Neural crest cell (in vitro differentiated cells): ENCODE measurements at regions not wholly inside any gene's neighbourhood (a gene's known extent, or its start where the extent isn't known, plus 50 kb on each side); places are given as distances from the start of the nearest gene placed in this dataset.

Experiments
- DNase-seq: peaks from one replicate; pipeline ENCODE4 v3.0.0; 2021; ENCODE audit warnings: low read depth, mixed read lengths, low spot score
- H3K27ac Mint-ChIP-seq: one replicate; pipeline ENCODE4 v1.8.0; 2021; ENCODE audit warnings: mild to moderate bottlenecking, mixed read lengths; ENCODE audit not compliant: unreplicated experiment
- H3K27me3 Mint-ChIP-seq: 2 replicates; pipeline ENCODE4 v1.8.0; 2021; ENCODE audit warnings: low read depth, mild to moderate bottlenecking, mixed read lengths
- H3K36me3 Mint-ChIP-seq: 2 replicates; pipeline ENCODE4 v1.8.0; 2021; ENCODE audit warnings: low read depth, mild to moderate bottlenecking, mixed read lengths
- H3K4me1 Mint-ChIP-seq: 2 replicates; pipeline ENCODE4 v1.8.0; 2021; ENCODE audit warnings: mixed read lengths
- H3K4me3 Mint-ChIP-seq: one replicate; pipeline ENCODE4 v1.8.0; 2021; ENCODE audit warnings: mild to moderate bottlenecking, mixed read lengths
- H3K9me3 Mint-ChIP-seq: 2 replicates; pipeline ENCODE4 v1.8.0; 2021; ENCODE audit warnings: mixed read lengths
- TF ChIP-seq, protein P1 (sequence below): fragments of 200-600 bp; sonication (generic); conservative IDR thresholded peaks from 2 replicates; pipeline ENCODE4 v1.5.0; 2021; ENCODE audit warnings: antibody characterized with exemption, mild to moderate bottlenecking

DNA sequence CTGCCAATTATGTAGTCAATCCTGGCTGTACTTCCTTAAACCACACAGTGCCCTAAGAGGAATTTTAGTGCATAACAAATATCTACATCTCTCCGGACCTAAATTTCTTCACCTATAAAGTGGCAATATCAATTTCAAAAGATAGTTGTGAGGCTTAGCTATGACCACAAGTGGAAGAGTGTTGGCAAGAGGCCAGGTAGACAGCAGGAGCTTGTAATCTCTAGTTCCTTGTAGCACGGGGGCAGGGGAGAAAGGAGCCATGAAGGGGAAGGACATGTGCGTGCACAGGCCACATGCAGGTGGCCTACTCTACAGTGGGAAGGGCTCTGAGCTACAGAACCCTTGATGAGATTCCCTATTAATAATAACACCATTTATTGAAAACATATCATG is 269.7 kb downstream of the ABHD5 start:
- TF ChIP-seq, protein P1, sequence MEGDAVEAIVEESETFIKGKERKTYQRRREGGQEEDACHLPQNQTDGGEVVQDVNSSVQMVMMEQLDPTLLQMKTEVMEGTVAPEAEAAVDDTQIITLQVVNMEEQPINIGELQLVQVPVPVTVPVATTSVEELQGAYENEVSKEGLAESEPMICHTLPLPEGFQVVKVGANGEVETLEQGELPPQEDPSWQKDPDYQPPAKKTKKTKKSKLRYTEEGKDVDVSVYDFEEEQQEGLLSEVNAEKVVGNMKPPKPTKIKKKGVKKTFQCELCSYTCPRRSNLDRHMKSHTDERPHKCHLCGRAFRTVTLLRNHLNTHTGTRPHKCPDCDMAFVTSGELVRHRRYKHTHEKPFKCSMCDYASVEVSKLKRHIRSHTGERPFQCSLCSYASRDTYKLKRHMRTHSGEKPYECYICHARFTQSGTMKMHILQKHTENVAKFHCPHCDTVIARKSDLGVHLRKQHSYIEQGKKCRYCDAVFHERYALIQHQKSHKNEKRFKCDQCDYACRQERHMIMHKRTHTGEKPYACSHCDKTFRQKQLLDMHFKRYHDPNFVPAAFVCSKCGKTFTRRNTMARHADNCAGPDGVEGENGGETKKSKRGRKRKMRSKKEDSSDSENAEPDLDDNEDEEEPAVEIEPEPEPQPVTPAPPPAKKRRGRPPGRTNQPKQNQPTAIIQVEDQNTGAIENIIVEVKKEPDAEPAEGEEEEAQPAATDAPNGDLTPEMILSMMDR: no peak
- Mint-ChIP-seq H3K9me3 (no peaks in the 10 kb centered on the region), H3K4me1 (peaks cover 8% of the 10 kb centered on the region), H3K27ac (no peak overlapping the region), H3K27me3 (peaks cover under 1% of the 10 kb centered on the region), H3K36me3 (no peaks in the 10 kb centered on the region), H3K4me3 (no peak overlapping the region)
- no peak for DNase-seq

DNA sequence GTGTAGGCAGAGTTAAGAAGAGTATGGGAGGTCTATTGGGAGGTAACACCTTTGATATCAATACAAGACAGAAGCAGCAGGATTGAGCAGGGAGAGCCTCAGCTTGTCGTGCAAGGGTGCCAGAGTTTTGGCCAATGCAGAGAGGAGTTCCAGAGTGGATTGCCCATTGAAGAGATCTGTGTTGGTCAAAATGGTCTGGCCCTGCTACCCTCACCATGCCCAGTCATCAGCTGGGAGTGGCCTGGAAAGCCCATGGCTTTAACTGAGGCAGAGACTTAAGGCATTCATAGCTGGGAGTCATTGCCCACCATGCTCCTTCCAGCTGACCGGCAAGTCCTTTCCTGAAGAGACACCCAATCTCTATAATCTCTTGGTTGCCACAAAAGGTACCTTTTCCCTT is 271.3 kb downstream of the ABHD5 start:
- TF ChIP-seq, protein P1: no peak

DNA sequence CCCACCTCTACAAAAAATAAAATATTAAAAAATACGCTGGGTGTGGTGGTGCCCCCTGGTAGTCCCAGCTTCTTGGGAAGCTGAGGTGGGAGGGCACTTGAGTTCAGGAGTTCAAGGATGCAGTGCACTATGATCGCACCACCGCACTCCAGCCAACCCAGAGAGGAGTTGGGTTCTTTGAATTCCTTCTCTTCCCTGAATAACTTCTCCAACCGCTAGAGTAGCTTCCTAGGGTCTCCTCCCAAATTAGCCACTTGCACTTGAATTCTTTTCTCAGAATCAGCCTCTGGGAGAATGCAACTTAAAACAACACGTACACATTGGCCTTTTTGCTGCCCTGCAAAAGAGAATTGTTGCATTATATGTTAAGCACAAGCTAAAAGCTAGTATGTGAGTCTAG is 272.5 kb downstream of the ABHD5 start:
- Mint-ChIP-seq H3K27me3 (no peaks in the 10 kb centered on the region), H3K27ac (no peak overlapping the region), H3K4me1 (peaks cover 18% of the 10 kb centered on the region), H3K36me3 (no peaks in the 10 kb centered on the region), H3K9me3 (no peaks in the 10 kb centered on the region), H3K4me3 (no peak overlapping the region)
- no peak for DNase-seq
- TF ChIP-seq, protein P1: no peak

More for the DNA sequence above, 271.3 kb downstream of the ABHD5 start:
- DNase-seq: no peak
- H3K4me1 Mint-ChIP-seq: peaks cover 17% of the 10 kb centered on the region
- H3K27me3 Mint-ChIP-seq: no peaks in the 10 kb centered on the region
- no peaks in the 10 kb centered on the region for H3K9me3 Mint-ChIP-seq
- H3K4me3 Mint-ChIP-seq: no peak overlapping the region
- no peaks in the 10 kb centered on the region for H3K36me3 Mint-ChIP-seq
- no peak overlapping the region for H3K27ac Mint-ChIP-seq

DNA sequence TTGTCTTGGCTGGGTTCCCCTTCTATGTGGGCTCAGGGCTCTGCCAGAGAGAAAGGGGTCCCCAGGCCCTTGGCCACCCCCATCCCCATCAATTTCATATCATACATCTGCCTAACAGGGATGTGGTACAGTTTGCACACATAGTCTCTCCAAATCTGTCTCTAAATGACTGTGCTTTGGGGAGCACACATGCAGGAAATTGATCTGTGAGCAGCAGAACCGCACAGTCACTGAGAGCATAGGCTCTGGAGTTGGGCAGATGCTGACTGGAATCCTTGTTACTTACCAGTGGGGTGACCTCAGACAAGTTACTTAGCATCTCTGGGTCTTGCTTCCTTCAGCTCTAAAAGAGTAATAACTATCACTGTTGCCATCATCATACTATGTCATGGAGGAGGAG is 273.9 kb downstream of the ABHD5 start:
- no peaks in the 10 kb centered on the region for H3K9me3 Mint-ChIP-seq
- TF ChIP-seq, protein P1: no peak

DNA sequence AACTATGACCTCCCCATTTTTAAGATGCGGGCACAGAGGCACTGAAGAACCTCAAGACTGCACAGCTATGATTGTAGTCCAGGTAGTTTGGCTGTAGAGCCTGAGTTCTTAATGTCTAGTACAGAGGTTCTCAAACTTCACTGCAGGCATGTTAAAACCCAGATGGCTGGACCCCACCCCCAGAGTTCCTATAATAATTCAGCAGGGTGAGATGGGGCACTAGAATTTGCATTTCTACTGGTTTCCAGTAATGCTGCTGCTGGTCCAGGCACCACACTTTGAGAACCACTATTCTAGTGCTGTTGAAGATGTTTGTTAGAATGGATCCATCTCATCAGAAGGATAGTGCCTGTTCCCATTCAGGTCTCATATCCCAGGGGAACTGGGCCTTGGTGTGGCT is 274.9 kb downstream of the ABHD5 start:
- H3K4me1 Mint-ChIP-seq: peaks cover 26% of the 10 kb centered on the region
- H3K36me3 Mint-ChIP-seq: no peaks in the 10 kb centered on the region
- H3K9me3 Mint-ChIP-seq: no peaks in the 10 kb centered on the region
- no peak for DNase-seq
- no peaks in the 10 kb centered on the region for H3K27me3 Mint-ChIP-seq
- H3K27ac Mint-ChIP-seq: no peak overlapping the region
- TF ChIP-seq, protein P1: no peak
- no peak overlapping the region for H3K4me3 Mint-ChIP-seq

More for the DNA sequence above, 273.9 kb downstream of the ABHD5 start:
- no peak overlapping the region for H3K27ac Mint-ChIP-seq
- H3K36me3 Mint-ChIP-seq: no peaks in the 10 kb centered on the region
- H3K27me3 Mint-ChIP-seq: no peaks in the 10 kb centered on the region
- DNase-seq: no peak
- H3K4me1 Mint-ChIP-seq: peaks cover 15% of the 10 kb centered on the region
- no peak overlapping the region for H3K4me3 Mint-ChIP-seq

DNA sequence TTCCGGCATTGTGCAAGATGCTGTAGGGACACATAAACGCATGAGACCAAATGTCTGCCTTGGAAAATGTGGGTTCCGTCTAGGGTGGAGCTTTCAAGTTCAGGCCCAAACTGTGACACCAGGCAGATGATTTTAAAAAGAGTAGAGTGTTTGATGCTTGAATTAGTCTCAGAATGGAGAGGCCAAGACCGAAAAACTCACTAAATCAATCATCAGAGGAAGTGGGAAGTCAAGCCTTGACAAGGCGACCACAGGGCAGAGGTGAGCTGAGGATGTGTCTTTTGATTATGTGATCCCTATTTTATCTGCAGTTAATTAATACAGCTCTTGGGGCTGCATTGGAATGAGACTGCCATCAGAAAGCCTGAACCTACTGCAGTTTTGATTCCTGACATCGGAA is 275.4 kb downstream of the ABHD5 start:
- Mint-ChIP-seq H3K4me1 (peaks cover 30% of the 10 kb centered on the region), H3K27ac (no peak overlapping the region), H3K27me3 (no peaks in the 10 kb centered on the region), H3K9me3 (no peaks in the 10 kb centered on the region), H3K4me3 (no peak overlapping the region), H3K36me3 (no peaks in the 10 kb centered on the region)
- TF ChIP-seq, protein P1: no peak
- DNase-seq: no peak
